ENCODE measurements at regions not wholly inside any gene's neighbourhood (a gene's known extent, or its start where the extent isn't known, plus 50 kb on each side); places are given as distances from the start of the nearest gene placed in this dataset.
"Not testable (repeated sequence)": the region's sequence is repeated elsewhere in the genome, so short reads cannot be mapped to it uniquely, and the experiment has no call there.

DNA sequence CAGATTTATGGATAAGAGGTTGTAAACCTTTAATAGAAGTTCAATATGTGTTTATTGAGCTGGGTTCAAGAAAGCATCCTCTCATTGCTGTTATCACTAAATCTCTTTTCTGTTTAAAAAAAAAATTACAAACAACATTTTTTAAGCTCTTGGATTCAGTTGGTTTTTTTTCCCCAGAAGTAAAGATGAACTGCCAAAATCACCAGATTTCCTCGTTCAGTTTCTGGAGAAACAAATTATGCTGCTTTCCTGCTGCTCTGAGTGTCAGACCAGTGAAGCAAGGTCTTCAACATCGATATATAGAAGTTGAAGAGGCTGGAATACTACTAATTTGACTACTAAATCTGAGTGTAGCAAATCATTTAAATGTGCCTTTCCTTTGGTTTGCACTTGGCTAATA is 352.1 kb upstream of the IRAK1BP1 start:
- no peak for ATAC-seq

DNA sequence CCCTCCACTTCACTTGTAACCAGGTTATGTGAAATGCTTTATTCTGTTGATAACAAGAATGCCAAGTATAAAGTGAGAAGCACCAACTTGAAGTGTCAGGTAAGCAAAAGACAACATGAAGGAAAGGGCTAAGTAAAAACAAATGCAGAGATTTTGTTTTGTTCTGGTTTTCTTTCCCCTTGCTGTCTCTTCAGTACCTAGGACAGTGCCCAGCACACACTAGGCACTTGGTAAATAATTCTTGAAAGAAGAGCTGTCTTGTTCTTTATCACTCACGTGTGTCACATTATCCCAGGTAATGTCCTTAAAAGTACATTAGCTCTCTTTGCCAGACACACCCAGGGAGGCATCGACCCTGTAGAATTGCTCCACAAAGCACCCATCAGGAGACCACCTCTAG is 350.0 kb upstream of the IRAK1BP1 start:
- no peak for ATAC-seq

DNA sequence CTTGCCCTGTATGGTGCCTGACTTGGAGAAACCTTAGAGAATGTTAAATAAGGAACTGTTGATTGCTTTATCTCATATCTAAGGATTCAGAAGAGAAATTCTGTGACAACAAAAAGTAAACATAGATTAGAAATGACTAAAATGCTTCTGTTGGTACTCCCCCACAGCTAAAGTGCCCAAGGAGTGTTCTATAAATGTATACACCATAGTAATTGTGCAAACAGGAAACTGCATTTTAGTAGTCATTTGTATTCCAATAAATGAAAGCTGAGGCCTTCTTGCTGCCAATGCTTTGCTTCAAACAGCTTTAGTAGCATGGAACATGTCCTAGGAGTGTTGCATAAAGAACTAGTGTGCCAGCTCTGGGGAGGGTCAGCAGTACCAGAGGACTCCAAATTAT is 343.7 kb upstream of the IRAK1BP1 start:
- ATAC-seq: no peak

DNA sequence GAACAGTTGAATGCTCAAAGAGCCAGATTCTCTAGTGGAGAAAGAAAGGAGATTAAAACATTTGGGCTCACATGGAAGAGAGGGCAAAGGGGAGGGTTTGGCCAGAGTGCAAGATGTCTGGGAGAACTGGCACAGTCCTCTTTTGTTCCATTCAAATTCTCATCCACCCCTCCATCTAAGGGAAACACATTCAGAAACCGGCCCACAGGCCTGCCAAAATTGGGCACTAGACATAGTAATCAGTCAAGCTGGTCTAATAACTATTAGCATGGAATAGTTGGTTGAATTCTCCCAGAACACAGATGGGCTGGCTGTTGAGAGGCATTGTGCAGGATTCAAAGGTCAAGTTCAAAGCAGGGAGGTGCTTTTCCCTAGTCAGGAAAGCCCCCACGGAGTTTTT is 341.4 kb upstream of the IRAK1BP1 start:
- ATAC-seq: no peak

DNA sequence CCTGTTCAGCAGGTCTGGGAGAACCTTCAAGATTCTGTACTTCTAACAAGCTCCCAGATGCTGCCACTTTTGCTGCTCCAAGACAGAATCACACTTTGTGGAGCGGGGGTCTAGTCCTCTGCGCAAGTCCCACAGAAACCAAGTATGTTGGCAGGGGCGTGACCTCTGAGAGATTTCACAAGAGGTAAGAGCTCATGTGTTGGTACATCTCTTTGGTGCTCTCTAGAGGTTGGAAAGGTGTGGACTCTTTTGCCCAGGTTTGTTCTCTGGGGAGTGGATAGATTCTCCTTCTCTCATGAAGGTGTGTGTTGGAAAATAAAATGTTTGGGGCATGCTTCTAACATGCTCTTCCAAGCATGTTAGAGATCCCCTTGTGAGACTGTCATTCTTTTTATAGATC is 340.9 kb upstream of the IRAK1BP1 start:
- ATAC-seq: no peak

DNA sequence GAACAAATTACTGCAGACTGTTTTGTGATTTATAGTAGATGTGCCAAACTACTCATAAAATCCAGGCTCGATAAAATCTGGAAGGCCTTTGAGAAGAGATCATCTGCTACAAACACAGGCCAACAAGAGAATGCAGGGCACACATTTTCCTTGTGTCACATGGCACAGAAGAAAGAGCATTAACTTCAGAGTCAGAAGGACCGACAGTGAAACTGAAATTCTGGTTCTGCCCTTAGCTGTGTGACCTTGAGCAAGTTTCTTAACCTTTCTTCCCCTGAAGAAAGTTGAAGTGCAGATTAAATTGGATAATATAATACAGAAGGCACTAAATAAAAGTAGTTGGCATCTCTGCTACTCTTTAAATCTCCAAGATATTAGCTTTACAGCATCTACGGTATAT is 338.4 kb upstream of the IRAK1BP1 start:
- ATAC-seq: no peak

DNA sequence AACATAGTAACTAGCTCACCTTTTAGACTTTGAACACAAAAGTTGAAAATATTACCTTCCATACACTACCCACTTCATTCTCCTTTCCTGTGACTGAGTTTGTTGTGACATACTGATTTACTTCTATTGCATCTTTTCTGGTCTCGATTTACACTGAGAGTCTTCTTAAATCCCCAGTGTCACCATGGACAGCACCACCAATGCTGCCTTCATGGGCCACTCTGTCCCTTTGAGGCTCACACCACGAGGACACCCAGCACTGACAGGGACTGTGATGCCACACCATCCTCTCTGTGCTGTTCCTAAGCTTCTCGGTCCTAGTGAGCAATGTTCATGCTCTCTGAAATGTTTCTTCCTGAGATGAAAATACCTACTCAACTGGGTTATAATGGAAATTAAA is 337.1 kb upstream of the IRAK1BP1 start:
- no peak for ATAC-seq

DNA sequence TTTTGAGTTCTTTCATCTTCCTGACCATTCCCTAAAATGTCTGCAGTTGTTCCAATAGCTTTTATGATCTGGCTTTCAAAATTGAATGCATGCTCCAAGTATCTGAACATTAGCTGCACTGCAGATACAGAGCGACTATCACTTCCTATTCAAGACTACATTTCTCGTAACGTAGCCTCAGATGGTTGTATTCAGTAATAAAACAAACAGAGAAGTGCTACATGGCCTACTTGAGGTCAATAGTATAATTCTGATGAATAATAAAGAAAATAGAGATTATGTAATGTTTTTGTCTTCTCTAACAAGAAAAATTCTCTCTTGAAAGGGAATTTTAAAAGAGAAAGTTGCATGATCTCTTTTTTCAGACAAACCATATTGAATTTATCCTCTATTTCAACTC is 333.9 kb upstream of the IRAK1BP1 start:
- ATAC-seq: no peak

DNA sequence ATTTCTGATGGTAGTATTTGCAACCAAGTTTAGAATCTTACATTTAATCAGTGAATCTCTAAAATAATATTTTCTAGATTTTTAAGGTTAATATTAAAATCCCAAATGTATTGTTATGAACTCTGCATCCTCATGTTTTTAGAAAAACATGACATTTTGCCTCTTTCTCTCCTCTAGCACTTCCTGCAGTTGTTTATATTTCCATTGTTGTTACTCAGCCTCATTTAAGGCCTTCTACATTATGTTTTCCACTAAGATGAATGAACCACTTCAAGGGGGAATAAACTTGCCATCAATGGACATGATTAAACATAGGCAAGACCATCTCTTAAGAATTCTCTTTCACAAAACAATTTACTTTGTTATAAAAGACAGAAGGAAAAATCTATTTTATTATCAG is 333.5 kb upstream of the IRAK1BP1 start:
- ATAC-seq: no peak

DNA sequence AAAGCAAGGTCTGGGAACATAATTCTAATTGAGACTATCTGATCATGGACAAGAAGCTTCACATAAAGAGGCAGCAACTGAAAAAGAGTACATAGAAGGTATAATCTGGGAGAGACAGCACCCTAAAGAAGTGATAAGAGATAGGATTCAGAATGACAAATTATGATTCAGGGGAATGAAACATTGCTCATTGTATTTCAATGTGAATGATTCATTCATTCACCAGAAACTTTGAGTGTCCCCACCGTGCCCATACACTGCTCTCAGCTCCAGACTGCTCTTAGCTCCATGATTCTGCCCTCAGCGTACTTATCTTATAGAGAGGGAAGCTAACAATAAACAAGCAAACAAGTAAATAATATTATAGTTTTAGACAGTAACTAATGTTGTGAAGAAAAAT is 329.3 kb upstream of the IRAK1BP1 start:
- no peak for ATAC-seq

DNA sequence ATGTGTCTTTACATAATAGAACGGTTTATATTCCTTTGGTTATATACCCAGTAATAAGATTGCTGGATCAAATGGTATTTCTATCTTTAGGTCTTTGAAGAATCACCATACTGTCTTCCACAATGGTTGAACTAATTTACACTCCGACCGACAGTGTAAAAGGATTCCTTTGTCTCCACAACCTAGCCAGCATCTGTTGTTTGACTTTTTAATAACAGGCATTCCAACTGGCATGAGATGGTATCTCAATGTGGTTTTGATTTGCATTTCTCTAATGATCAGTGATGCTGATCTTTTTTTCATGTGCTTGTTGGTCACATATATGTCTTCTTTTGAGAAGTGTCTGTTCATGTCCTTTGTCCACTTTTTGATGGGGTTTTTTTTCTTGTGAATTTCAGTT is 319.7 kb upstream of the IRAK1BP1 start:
- not testable (repeated sequence) for ATAC-seq

DNA sequence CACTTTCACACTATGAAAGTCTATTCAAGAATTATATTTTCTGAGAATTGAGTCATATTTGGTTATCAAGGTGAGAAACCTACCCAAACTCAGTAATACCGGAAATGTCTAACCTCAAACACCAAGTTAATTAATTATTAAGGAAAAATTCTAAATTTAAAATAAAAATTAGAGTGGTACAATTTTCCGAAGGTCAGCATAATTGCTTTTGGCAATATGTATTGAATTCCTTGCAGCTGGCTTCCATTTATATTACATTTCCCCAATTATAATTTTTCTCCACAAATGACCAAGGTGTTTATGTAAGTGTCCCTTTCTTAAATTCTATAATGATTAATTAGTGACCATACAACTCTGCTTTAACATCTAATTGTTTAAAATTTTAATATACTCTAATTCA is 316.0 kb upstream of the IRAK1BP1 start:
- ATAC-seq: no peak

DNA sequence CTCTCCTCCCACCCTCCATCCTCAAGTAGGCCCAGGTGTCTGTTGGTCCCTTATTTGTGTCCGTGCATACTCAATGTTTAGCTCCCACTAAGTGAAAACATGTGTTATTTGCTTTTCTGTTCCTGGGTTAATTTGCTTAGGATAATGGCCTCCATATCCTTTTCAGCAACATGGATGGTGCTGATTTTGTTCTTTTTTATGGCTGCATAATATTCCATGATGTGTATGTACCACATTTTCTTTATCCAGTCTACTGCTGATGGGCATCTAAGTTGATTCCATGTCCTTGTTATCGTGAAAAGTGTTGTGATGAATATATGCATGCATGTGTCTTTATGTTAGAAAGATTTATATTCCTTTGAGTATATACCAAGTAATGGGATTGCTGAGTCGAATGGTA is 314.9 kb upstream of the IRAK1BP1 start:
- ATAC-seq: no peak

DNA sequence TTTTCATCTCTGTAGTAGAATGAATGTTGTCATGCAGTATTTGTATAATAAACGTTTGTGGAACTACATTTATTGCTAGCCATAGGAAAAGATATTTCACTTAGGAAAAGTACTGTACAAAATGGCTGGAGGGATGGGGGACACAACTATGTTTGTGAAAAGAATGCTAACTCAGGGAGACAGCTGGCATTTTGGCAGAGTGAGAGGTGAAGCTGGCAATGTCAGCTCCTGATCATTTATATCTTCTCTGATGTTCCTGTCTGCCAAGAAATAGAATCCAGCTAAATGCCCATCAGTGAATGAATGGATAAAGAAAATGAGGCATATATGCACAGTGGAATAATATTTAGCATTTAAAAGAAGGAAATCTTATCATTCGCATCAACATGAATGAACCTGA is 313.0 kb upstream of the IRAK1BP1 start:
- ATAC-seq: no peak

DNA sequence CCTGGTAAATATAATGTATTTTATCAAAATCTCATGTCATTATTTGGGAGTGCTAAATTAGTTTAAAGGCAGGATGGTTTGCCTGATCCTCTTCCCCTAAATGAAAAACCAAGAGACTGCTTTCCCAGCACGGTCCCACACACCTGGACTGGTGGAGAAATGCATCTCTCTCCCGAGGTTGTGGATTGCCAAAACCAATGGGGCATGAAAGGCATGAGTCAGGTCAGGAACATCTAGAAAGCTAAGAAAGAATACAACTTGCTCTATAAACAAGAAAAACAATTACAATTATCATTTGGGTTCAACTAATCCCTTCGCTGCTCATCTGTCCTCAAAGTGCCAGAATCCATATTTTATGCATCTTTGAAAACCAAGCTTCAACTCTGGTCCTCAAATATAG is 308.3 kb upstream of the IRAK1BP1 start:
- no peak for ATAC-seq

DNA sequence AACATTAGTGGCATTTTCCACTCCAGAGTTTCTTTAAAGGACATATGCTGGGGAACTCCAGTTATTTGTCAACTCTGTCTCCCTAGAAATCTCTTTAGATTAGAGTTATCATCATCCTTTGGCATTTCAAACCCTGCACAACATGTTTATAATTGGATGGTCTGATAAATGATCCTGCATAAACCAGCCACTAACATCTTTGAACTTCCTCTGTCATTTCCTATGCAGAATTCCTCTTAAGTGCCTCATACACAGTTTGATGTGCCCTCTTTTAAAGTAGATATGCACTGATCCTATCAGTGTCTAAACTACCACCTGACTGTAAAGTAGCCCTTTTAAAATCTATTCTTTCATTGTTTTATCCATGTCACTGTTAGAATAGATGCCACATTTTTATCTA is 306.3 kb upstream of the IRAK1BP1 start:
- no peak for ATAC-seq

DNA sequence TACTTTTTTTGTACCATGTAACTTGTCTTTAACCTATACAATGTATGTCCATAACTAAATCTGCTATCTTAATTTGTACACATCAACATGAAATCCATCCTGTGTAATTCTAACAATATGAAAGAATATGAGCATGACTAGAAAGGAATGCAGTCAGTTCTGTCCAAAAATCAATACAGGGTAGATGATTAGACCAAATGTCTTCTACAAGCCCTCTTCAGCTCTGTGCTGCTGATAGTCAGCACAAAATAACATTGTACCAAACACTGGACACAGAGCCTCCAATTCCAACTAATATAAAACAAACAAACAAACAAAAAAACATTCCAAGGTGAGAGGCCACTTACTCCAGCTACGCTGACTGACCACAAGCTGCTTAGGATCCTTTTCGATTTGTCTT is 301.4 kb upstream of the IRAK1BP1 start:
- no peak for ATAC-seq

DNA sequence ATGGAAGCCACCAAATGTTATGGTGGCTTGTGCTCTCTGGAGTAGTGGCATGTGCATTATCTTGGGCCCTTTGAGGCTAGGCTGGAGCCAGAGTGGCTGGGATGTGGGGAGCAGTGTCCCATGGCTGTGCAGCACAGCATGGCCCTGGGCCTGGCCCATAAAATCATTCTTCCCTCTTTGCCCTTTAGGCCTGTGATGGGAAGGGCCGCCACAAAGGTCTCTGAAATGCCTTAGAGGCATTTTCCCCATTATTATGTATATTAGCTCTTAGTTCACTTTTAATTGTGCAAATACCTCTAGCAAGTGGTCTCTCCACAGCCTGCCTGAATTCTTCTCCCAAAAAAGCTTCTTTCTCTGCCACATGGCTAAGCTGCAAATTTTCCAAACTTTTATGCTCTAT is 297.3 kb upstream of the IRAK1BP1 start:
- ATAC-seq: no peak

DNA sequence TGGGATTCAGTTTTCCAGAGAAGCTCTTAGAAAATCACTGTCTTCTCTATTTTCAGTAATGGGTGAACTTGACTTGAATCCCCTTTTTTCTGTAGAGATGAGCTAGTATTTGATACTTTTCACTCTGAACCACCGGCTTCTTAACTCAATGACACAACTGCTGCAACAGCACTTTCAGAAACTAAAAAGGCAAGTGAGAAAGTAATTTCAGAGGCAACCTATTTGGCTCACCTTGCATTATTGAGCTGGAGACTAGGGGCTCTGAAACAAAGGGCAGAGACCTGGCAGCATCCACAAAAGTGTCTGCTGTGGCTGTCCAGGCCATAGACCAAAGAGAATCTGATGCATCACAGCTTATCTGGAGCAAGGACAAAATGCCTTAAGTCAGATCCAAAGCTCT is 289.8 kb upstream of the IRAK1BP1 start:
- ATAC-seq: no peak

DNA sequence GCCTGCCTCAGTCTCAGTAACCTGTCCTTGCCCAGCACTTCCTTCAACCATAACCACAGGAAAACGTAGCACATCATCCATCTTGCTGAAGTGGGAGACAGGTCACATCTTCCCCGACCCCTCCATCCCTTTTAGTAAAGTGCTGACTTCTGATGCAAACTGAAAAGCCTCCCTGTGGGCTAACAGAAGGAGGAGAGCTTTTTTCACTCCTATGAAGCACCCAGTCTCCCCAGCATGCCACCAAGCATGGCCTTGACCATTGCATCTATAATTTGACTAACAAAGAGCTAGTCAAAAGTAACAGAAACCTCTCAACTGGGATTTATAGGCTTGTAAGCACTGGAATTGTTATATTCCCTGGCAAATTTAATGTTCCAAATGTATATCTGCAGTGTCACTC is 288.9 kb upstream of the IRAK1BP1 start:
- ATAC-seq: no peak

DNA sequence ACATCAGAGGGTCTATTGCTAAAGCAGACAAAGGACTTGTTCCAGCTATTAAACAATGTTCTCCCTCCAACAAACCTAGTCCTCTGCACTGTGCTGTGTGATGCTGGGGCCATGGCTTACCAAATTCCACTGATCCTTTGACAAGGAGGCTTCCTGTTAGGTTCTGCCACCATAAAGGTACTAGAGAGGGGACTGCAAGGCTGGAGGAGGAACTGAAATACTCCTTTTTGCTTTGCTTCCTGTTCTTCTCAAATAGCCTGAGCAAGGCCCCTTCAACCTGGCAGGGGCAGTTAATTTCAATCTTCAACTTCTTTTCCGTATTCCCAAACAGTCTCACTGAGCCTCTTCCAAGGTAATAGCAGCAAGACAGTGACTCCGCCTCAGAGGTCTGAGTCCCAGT is 286.4 kb upstream of the IRAK1BP1 start:
- ATAC-seq: no peak

DNA sequence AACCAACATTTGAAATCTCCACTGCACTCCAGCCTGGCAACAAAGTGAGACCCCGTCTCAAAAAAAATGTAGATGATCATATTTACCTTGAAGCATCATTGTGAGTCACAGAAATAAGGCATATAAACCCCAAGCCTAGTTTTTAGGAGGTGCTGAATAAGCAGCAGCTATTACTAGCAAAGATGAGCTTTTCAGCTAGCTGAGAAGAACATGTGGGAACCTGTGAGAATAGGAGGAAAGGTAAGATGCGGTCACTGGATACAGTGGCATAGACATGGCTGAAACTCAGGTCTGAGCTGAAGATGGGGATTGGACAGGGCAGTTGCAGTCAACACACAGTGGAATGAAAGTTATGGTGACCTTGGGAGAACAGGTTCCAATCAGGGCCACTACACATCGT is 284.3 kb upstream of the IRAK1BP1 start:
- ATAC-seq: no peak

DNA sequence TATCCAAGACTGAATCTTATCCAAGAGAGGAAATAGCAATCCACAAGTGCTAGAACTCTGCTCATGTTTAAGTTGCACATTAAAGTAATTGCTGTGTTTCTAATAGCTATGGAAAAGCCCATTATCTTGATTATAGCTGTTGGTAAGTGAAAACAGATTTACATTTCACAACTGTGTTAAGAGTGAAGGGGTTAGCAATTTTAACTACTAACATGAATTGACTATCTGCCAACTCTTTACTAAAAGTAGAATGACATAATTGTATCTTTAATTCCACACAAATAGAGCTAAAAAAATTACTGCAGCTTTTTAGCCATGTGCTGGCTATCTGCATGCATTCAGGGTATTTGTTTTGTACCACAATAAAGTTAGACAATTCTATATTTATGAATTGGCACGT is 277.9 kb upstream of the IRAK1BP1 start:
- no peak for ATAC-seq

DNA sequence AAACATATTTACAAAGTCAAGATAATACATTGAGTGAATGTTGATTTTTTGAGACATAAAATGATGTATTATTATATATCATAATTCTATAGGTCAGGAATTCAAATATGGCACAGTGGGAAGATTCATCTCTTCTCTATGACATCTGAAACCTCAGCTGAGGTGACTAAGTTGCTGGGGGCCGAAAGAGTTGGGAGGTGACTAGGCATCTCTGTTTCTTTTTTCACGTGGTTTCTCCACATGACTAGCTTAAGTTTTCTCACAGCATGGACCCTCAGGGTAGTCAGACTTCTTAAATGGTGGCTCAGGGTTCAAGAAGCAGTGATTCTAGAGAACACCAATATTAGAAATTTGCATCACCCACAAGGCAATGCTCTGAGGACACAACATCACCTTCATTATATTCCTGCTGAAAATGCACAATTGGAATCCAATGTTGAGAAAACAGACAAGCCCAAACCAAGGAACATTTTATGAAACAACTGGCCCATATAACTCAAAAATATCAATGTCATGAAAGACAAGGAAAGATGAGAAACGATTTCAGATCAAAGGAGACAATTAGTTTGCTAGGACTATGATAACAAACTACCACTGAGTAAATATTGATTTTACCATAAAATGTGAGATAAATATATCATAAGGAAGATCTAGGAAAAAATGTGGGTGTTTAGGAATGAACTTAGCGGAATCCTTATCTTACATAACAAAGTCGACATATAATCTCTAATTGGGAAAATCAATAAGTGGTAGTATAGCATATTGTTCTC is 273.3 kb upstream of the IRAK1BP1 start:
- no peak for ATAC-seq

DNA sequence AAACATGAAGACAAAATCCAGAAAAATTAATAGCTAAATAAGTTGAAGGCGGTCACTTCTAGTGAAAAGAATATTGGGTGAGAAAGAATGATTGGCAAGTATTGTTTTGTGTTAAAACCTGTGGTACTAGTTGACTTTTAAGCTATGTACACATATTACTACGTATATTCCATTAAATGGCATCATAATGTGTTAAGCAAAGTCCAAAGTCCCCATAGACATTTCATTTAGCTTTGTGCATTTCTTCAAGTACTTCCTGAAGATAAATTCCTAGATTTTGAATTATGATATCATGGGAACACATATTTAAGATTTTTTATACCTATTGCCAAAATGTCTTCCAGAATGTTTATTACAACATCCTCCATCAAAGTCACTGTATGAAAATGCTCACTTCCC is 272.7 kb upstream of the IRAK1BP1 start:
- ATAC-seq: no peak
